Right lobe of liver (tissue), 4 donors: ENCODE measurements at regions not wholly inside any gene's neighbourhood (a gene's known extent, or its start where the extent isn't known, plus 50 kb on each side); places are given as distances from the start of the nearest gene placed in this dataset.

Experiments
- POLR2A ChIP-seq: fragments of 450-650 bp; IDR thresholded peaks from one replicate; pipeline ENCODE4 v1.6.1; 2017; ENCODE audit warnings: antibody characterized with exemption, mild to moderate bottlenecking
- TF ChIP-seq, protein P1 (sequence below), 4 donors: fragments of 200-600 bp in 3 of 4; fragments of 450-650 bp in 1 of 4; IDR thresholded peaks; one replicate each; pipeline versions ENCODE4 v1.5.1 to v1.8.0; 2016 to 2022; ENCODE audit warnings: antibody characterized with exemption in 4 of 4, mild to moderate bottlenecking in 2 of 4
- donor health status: DM: no; HTN: no; CAD: no.
- donor health status: DM: no; HTN: no; CAD: no.
- donor health status: DM: no; HTN: yes; CAD: no.

DNA sequence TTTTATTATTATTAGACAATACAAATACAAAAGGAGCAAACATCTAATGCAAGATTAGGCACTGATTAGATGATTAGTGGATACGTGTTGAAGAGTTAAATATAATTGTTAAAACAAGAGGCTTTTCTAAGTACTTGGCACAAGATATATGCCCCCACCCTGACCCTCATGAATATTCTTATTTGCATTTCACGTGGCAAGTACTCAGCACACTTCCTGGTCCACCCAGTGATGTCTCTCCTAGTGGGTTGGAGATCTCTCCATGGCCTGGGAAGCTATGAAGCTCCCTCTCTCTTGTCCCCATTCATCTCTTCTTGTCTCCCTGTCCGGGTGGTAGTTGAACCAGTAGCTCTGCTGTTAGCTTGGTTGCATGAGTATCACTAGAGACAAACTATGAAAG is 375.3 kb downstream of the ADRA2A start:
- TF ChIP-seq, protein P1, sequence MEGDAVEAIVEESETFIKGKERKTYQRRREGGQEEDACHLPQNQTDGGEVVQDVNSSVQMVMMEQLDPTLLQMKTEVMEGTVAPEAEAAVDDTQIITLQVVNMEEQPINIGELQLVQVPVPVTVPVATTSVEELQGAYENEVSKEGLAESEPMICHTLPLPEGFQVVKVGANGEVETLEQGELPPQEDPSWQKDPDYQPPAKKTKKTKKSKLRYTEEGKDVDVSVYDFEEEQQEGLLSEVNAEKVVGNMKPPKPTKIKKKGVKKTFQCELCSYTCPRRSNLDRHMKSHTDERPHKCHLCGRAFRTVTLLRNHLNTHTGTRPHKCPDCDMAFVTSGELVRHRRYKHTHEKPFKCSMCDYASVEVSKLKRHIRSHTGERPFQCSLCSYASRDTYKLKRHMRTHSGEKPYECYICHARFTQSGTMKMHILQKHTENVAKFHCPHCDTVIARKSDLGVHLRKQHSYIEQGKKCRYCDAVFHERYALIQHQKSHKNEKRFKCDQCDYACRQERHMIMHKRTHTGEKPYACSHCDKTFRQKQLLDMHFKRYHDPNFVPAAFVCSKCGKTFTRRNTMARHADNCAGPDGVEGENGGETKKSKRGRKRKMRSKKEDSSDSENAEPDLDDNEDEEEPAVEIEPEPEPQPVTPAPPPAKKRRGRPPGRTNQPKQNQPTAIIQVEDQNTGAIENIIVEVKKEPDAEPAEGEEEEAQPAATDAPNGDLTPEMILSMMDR (IDR thresholded peaks at IDR 0.05): no peak
- TF ChIP-seq POLR2A: no peak
